ENCODE measurements at regions not wholly inside any gene's neighbourhood (a gene's known extent, or its start where the extent isn't known, plus 50 kb on each side); places are given as distances from the start of the nearest gene placed in this dataset.

DNA sequence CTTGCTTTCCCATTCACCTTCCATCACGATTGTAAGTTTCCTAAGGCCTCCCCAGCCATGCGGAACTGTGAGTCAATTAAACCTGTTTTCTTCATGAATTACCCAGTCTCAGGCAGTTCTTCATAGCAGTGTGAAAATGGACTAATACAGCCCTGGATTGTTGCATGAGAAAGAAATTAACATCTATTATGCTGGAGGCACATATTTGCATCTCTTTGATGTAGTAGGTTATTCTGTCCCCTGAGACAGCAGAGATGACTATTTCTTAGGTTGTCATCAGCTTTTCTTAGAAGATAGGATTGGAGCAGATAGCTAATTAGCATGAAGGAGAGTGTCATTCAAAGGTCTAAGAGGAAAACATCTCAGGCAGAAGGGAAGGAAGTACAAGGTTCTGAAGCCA, 166.2 kb downstream of the OMA1 start:
- DNase-seq (ENCODE audit: low read depth in 2 of 2), result no peak

GRCh38 chr1:58367217-58367616, 179.3 kb downstream of the OMA1 start:
- no peak for DNase-seq (ENCODE audit: low read depth in 2 of 2)

DNA sequence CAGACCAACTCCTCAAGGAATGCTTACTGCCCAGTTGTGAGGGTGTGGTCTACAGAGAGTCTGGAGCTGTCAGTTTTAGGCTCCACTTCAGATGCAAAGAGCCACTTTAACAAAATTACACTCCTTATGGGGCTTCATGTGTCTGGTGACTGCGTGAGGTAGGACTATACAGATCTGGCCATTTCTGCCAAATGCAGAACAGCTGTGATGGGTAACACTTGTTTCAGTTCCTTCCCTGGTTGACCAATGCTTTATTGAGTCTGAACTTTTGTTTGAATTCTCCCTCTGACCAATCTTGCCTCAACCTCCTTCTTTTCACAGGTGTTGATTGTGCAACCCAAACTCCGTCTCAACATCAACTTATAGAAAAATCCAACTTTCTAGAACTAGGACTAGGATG, 181.2 kb downstream of the OMA1 start:
- DNase-seq (ENCODE audit: low read depth in 2 of 2), result no peak

DNA sequence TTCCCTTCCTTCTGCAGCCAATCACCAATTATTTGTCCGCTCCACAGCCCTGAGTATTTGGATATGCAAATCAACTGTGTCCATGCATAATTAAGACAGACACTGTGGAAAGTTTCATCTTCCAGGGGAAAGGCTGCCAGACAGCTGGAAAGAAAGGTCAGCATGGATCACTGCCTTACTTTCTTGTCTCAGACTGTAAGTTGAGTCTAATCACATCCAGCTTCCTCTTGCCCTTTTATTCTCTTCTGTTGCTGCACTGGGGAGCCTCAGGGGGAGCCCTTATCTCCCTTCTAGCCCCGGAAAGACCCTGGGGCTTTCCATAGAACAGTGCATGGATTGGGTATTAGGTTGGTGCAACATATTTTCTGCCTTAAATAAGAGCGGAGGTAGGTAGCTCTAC, 182.9 kb downstream of the OMA1 start:
- no peak for DNase-seq (ENCODE audit: low read depth in 2 of 2)

DNA sequence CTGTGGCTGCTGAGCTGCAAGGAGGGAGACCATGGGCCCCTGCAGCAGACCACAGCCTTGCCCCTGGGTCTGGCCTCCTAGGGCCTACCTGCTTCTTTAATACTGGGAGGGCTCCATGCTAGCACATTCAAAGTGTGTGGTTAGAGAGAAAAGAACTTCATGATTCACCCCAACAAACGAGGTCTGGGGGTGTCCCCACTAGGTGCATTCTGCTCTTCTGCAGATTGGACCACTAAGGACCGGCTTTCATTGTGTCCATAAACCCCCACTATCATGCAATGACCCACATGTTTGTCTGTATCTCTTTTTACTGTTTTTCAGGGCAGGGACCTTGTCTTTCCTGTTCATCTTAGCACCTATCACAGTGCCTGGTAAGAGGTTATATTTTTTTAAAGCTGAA, 185.4 kb downstream of the OMA1 start:
- no peak for DNase-seq (ENCODE audit: low read depth in 2 of 2)

- DNase-seq (ENCODE audit: low read depth in 2 of 2), result no peak
These were observed 188.2 kb downstream of the OMA1 start for GRCh38 chr1:58358346-58358745.

DNA sequence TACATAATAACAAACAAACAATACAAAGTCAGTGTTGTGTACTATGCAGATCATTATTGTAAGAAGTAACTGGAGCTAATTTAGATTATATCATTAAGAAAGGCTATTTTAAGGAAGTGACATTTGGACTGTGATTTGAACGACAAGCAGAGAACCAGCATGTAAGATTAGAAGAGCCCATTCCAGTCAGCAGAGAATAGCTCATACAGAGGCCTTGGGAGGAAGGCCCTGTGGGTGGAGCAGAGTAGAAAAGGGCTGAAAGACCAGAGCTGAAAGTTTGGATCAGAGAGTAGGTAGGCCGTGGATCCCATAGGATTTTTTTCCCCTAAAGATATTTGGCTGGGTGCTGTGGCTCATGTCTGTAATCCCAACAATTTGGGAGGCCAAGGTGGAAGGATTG, 190.1 kb downstream of the OMA1 start:
- DNase-seq (ENCODE audit: low read depth in 2 of 2), result no peak

DNA sequence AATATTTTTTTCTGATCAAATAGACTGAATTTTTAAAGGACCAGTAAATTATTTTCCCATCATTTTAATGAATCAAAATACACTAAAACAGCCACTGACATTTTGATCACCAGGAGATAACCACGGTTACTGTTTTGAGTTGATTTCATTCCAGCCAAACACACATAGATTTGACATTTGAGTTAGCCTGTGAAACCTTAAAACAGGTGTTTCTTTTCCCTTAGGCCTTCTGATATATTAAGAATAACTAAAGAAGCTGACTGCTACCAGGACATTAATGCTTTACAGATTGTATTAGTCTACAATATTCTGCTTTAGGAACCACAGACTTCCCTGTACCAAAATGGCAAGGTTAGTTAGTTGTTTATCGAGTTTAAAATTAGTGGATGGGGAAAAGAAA, 193.4 kb downstream of the OMA1 start:
- DNase-seq (ENCODE audit: low read depth in 2 of 2), result no peak

DNA sequence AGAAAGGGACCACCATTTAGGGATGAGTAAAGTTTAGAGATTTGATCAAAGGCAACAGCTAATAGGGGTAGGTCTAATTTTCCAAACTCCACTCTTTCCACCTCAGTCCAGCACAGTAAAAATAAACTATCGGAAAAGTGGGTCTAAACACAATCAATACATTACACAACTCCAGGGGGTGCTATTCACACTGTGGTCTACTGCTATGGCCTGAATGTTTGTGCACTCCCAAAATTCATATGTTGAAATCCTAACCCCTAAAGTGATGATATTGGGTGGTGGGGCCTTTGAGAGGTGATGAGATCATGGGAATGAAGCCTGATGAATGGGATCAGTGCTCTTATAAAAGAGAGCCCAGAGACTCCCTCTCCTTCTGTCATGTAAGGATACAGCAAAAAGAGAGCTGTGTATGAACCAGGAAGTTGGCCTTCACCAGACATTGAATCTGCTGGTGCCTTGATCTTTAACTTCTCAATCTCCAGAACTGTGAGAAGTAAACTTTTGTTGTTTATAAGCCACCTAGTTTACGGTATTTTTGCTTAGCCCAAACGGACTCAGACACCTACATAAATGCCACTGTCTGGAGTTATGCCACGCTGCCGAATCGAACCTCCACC, 193.9 kb downstream of the OMA1 start:
- DNase-seq (ENCODE audit: low read depth in 2 of 2), result no peak

- no peak for DNase-seq (ENCODE audit: low read depth in 2 of 2)
These were observed 200.5 kb downstream of the OMA1 start for GRCh38 chr1:58346036-58346355.

- no peak for DNase-seq (ENCODE audit: low read depth in 2 of 2)
These were observed 201.1 kb downstream of the OMA1 start for GRCh38 chr1:58345215-58346035.

DNA sequence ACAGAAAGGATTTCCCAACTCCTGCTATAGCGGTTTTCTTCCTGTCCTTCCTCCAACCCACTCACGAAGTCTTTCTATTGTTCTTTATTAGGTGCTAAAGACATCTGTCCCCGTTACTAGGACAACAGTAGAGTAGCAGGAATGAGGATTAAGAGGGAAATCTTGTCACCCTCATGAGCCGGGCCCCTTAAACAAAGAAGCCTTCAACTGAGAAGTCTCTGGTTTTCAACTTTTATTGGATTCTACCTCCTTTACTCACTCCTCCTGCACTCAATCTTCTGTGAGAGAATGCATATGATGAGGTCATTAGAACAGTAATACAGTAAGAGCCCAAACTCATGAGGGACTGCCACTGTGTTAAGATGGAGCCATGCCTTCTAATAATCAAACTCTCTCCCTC, 206.3 kb downstream of the OMA1 start:
- DNase-seq (ENCODE audit: low read depth in 2 of 2), result no peak

- DNase-seq (ENCODE audit: low read depth in 2 of 2), result no peak
These were observed 208.4 kb downstream of the OMA1 start for GRCh38 chr1:58338081-58338480.

DNA sequence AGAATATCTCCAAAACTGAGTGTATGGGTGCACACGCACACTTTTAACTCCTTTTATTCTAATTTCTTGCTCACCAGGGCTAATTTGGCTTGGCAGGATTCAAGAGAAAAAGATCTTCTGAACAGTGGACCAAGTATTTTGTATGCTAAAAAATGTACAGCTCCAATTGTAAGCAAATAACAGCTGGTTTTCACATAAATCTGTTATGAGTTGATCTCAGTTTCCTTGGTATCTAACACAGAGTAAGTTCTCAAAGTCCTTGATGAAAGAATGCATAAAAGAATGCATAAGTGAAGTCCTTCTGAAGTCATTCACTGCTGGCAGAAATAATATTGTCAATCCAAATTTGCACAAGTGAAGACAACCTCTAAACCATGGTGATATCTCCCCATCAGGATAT, 213.0 kb downstream of the OMA1 start:
- no peak for DNase-seq (ENCODE audit: low read depth in 2 of 2)

DNA sequence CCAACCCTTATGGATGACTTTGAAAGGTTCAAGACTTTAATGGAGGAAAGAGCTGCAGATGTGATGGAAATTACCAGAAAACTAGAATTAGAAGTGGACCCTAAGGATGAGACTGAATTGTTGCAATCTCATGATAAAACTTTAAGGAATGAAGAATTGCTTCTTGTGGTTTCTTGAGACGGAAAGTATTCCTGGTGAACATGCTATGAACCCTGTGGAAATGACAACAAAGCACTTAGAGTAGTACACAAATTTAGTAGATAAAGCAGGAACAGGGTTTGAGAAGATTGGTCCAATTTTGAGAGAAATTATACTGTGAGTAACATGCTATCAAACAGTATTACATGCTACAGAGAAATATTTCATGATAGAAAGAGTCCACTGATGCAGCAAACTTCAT, 215.4 kb downstream of the OMA1 start:
- DNase-seq (ENCODE audit: low read depth in 2 of 2), result no peak

GRCh38 chr1:58325866-58326265, 220.7 kb downstream of the OMA1 start:
- DNase-seq (ENCODE audit: low read depth in 2 of 2), result no peak

DNA sequence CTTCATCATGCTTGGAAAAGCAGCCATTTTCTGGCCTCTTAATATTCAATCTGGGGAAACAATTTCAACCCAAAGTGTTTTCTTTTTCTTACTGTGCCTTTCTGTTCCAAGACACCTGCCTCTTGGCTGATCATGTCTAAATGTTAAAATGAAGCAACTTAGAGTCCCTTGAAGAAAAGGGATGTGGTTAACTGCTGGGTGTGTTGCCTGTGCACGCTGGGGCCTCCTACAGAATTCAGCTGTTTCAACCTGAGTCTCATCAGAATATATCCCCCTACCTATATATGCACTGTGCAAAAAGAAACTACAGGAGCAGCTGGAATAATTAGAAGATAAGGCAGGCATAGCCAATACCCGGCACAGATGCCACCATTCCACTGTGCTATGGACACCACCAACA, 222.0 kb downstream of the OMA1 start:
- DNase-seq (ENCODE audit: low read depth in 2 of 2), result no peak

- DNase-seq (ENCODE audit: low read depth in 2 of 2), result no peak
These were observed 228.1 kb downstream of the OMA1 start for GRCh38 chr1:58318157-58319005.

DNA sequence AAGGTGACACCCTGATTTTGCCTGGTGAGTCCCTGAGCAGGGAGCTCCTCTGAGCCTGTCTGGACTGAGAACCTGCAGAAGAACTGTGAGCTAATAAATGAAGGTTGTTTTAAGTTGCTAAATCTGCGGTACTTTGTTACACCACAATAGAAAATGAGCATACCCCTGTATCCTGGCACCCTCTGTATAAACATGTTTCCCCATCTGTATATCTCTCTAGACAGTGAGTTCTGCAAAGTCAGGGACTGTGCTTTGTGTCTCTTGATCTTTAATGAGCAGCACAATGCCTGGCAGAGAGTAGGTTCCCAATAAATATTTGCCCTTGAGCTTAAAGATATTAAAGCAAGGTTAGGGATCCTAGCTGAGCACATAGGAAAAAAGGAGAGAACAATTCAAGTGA, 228.8 kb downstream of the OMA1 start:
- DNase-seq (ENCODE audit: low read depth in 2 of 2), result no peak

GRCh38 chr1:58317086-58317485, 229.4 kb downstream of the OMA1 start:
- DNase-seq (ENCODE audit: low read depth in 2 of 2), result no peak

- DNase-seq (ENCODE audit: low read depth in 2 of 2), result no peak
These were observed 230.4 kb downstream of the OMA1 start for GRCh38 chr1:58316141-58316540.

DNA sequence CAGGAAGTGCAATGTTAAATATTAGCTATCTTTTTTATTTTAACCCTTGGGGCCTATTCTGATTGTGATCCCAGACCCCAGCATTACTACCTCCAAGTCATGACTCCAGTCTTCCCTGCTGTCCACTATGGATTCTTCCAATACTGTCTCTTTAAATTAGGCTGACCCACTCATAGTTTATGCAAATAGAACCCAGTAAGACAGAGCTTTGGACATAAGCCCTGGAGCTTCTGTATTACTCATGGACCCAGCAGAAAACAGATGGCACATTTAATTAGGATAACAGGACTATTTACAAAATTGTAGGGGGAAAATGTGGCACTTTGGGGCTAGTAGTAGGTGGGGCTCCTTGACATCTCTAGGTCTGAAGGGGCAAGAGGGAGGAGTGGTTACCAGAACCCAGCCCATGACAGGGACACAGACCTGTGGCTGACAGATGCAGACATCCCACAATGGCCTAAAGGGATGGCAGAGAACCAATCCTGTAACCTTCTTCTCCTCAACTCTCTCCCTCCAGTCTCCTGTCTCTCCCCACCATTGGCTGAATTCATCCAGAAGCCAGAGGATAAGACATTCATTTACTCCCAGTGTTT, 233.5 kb downstream of the OMA1 start:
- DNase-seq (ENCODE audit: low read depth in 2 of 2), result no peak

- DNase-seq (ENCODE audit: low read depth in 2 of 2), result no peak
These were observed 234.1 kb downstream of the OMA1 start for GRCh38 chr1:58312461-58312860.
